ENCODE measurements at regions not wholly inside any gene's neighbourhood (a gene's known extent, or its start where the extent isn't known, plus 50 kb on each side); places are given as distances from the start of the nearest gene placed in this dataset.

DNA sequence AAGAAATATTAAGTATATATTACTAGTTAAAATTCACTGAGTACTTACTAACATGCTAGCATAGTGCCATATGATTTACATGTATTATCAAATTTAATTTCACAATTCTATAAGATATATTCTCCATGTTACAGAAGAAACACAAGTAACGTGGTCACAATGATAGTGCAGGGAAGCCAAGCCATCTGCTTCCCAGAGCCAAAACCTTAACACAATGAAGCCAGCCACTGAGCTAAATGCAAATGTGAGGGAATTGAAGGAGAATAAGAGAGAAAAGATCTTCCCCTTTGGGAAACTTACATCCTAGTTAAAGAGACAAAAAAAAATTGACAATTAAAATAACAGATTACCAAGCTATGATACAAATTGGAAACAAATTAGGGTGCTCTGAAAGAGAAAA lies 63.6 kb downstream of the ELAPOR2 start:
- no peak for TF ChIP-seq CTCF (IDR thresholded peaks at IDR 0.05)
- TF ChIP-seq ZFX (IDR thresholded peaks at IDR 0.05; ENCODE audit: borderline replicate concordance): no peak
